Uterus (tissue), 3 donors: ENCODE measurements at regions not wholly inside any gene's neighbourhood (a gene's known extent, or its start where the extent isn't known, plus 50 kb on each side); places are given as distances from the start of the nearest gene placed in this dataset.

Experiments
- DNase-seq, 2 donors: peaks; one replicate each; pipeline ENCODE4 v3.0.0-alpha.2; 2019 to 2020
- H3K27ac ChIP-seq, 2 donors: fragments of 200-600 bp; sonication (generic); 1 replicate in 1 of 2; 2 replicates in 1 of 2; pipeline ENCODE4 v1.5.1; 2016 to 2018
- H3K27me3 ChIP-seq, 2 donors: fragments of 200-600 bp; sonication (generic); one replicate each; pipeline ENCODE4 v1.5.1; 2018 to 2019; ENCODE audit warnings: control low read depth in 1 of 2
- H3K36me3 ChIP-seq, 2 donors: fragments of 200-600 bp; sonication (generic); one replicate each; pipeline ENCODE4 v1.5.1; 2019; ENCODE audit warnings: control low read depth in 1 of 2
- H3K4me1 ChIP-seq, 2 donors: fragments of 200-600 bp; sonication (generic); one replicate each; pipeline ENCODE4 v1.5.1; 2018 to 2019; ENCODE audit warnings: control low read depth in 1 of 2
- H3K4me3 ChIP-seq, 2 donors: fragments of 200-600 bp; sonication (generic); 1 replicate in 1 of 2; 2 replicates in 1 of 2; pipeline ENCODE4 v1.5.1; 2018 to 2019; ENCODE audit warnings: mild to moderate bottlenecking in 1 of 2
- H3K9me3 ChIP-seq, 2 donors: fragments of 200-600 bp; sonication (generic); one replicate each; pipeline ENCODE4 v1.5.1; 2019; ENCODE audit warnings: control low read depth in 1 of 2
- POLR2A ChIP-seq, 2 donors: fragments of 450-650 bp; IDR thresholded peaks; one replicate each; pipeline ENCODE4 v1.6.1; 2016; ENCODE audit warnings: antibody characterized with exemption in 2 of 2, mild to moderate bottlenecking in 1 of 2, moderate library complexity in 1 of 2
- intact Hi-C: fragments of 100-400 bp; cut with DNase I; formaldehyde crosslinking; loops from one replicate; pipeline ENCODE4 v1.15.1; 2023; ENCODE audit warnings: low total_unique reads
- TF ChIP-seq, protein P1 (sequence below), 4 experiments: fragments of 200-600 bp in 2 of 4; fragments of 450-650 bp in 2 of 4; sonication (generic) in 2 of 4; IDR thresholded peaks; one replicate each; pipeline ENCODE4 v1.5.1; 2016 to 2019; ENCODE audit warnings: antibody characterized with exemption in 4 of 4, mild to moderate bottlenecking in 2 of 4, moderate library complexity in 1 of 4
- donor health status: DM: yes; HTN: yes; CAD: no.

DNA sequence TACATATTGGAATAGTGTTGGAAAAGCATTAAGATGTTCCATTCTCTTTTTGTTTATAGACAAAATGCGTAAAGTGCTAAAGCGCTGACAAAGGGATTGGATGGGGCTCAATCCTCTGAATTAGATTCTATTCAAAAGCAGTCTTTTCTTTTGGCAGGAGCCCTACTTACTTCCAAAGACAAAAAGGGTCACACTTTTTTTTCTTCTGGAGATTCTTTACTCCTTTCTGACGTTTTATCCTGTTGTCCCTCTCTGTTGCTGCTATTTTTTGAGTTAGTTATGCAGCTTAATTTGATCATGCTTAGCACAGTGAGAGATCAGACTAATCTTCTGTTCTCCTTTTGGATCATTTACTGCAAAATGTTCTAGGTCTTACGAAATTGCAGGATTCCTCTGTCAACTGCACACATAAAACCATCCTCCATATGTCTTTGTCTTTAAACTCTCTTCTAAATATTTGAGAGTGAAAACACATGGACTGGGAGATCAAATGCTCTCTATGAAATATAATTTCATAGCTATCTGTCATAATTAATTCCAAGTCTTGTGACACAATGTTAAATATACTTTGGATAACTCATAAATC is 656.4 kb upstream of the ADGRL2 start:
- Histone ChIP-seq H3K4me1 (no peaks in the 10 kb centered on the region), H3K4me3 (no peak overlapping the region)
- no peak for DNase-seq

GRCh38 chr1:81142099-81142826 is 658.5 kb upstream of the ADGRL2 start:
- no peak for DNase-seq
- Histone ChIP-seq H3K9me3 (no peaks in the 10 kb centered on the region), H3K27me3 (no peaks in the 10 kb centered on the region), H3K36me3 (no peaks in the 10 kb centered on the region), H3K4me1 (no peaks in the 10 kb centered on the region), H3K27ac (no peak overlapping the region), H3K4me3 (no peak overlapping the region)
- TF ChIP-seq POLR2A (IDR thresholded peaks at IDR 0.05) = no peak
- TF ChIP-seq, protein P1, sequence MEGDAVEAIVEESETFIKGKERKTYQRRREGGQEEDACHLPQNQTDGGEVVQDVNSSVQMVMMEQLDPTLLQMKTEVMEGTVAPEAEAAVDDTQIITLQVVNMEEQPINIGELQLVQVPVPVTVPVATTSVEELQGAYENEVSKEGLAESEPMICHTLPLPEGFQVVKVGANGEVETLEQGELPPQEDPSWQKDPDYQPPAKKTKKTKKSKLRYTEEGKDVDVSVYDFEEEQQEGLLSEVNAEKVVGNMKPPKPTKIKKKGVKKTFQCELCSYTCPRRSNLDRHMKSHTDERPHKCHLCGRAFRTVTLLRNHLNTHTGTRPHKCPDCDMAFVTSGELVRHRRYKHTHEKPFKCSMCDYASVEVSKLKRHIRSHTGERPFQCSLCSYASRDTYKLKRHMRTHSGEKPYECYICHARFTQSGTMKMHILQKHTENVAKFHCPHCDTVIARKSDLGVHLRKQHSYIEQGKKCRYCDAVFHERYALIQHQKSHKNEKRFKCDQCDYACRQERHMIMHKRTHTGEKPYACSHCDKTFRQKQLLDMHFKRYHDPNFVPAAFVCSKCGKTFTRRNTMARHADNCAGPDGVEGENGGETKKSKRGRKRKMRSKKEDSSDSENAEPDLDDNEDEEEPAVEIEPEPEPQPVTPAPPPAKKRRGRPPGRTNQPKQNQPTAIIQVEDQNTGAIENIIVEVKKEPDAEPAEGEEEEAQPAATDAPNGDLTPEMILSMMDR (IDR thresholded peaks at IDR 0.05) = no peak
- intact Hi-C loops = no loop called here

More for the DNA sequence above, 656.4 kb upstream of the ADGRL2 start:
- intact Hi-C loops = no loop called here
- no peaks in the 10 kb centered on the region for H3K9me3 ChIP-seq
- H3K36me3 ChIP-seq = no peaks in the 10 kb centered on the region
- no peak overlapping the region for H3K27ac ChIP-seq
- H3K27me3 ChIP-seq = no peaks in the 10 kb centered on the region
- TF ChIP-seq, protein P1 (IDR thresholded peaks at IDR 0.05) = no peak
- no peak for TF ChIP-seq POLR2A (IDR thresholded peaks at IDR 0.05)

- Histone ChIP-seq H3K36me3 (no peaks in the 10 kb centered on the region), H3K27ac (no peak overlapping the region), H3K4me1 (no peaks in the 10 kb centered on the region), H3K27me3 (no peaks in the 10 kb centered on the region), H3K9me3 (no peaks in the 10 kb centered on the region), H3K4me3 (no peak overlapping the region)
- intact Hi-C loops = no loop called here
- DNase-seq = no peak
- TF ChIP-seq, protein P1 (IDR thresholded peaks at IDR 0.05) = no peak
Measured at GRCh38 chr1:81135524-81135923, 665.2 kb upstream of the ADGRL2 start.

GRCh38 chr1:81129776-81130175 is 671.0 kb upstream of the ADGRL2 start:
- Histone ChIP-seq H3K4me3 (no peak overlapping the region), H3K36me3 (no peaks in the 10 kb centered on the region), H3K27me3 (no peaks in the 10 kb centered on the region), H3K27ac (no peak overlapping the region), H3K4me1 (no peaks in the 10 kb centered on the region), H3K9me3 (no peaks in the 10 kb centered on the region)
- DNase-seq = no peak
- intact Hi-C loops = no loop called here
- TF ChIP-seq POLR2A (IDR thresholded peaks at IDR 0.05) = no peak
- TF ChIP-seq, protein P1 (IDR thresholded peaks at IDR 0.05) = no peak

GRCh38 chr1:81129366-81129765 is 671.4 kb upstream of the ADGRL2 start:
- Histone ChIP-seq H3K36me3 (no peaks in the 10 kb centered on the region), H3K4me3 (no peak overlapping the region), H3K27ac (no peak overlapping the region), H3K27me3 (no peaks in the 10 kb centered on the region), H3K4me1 (no peaks in the 10 kb centered on the region), H3K9me3 (no peaks in the 10 kb centered on the region)
- intact Hi-C loops = no loop called here
- no peak for DNase-seq
- no peak for TF ChIP-seq POLR2A (IDR thresholded peaks at IDR 0.05)
- TF ChIP-seq, protein P1 (IDR thresholded peaks at IDR 0.05) = no peak
